B cell (primary cell): ENCODE measurements at regions not wholly inside any gene's neighbourhood (a gene's known extent, or its start where the extent isn't known, plus 50 kb on each side); places are given as distances from the start of the nearest gene placed in this dataset.

Source experiments
- CTCF ChIP-seq: fragments of 200-600 bp; IDR thresholded peaks from one replicate; pipeline ENCODE4 v1.8.0; 2022; ENCODE audit warnings: antibody characterized with exemption, mild to moderate bottlenecking
- EZH2 ChIP-seq: IDR thresholded peaks from 2 replicates; pipeline ENCODE4 v1.6.1; 2012; ENCODE audit warnings: borderline replicate concordance, low read depth, mild to moderate bottlenecking, moderate library complexity, low read length; ENCODE audit not compliant: insufficient read depth, poor library complexity, severe bottlenecking

- TF ChIP-seq CTCF (no peak), EZH2 (no peak)
These were observed 278.8 kb downstream of the ENC1 start for GRCh38 chr5:74361406-74362358.
